Hepatocyte (in vitro differentiated cells): ENCODE measurements at regions not wholly inside any gene's neighbourhood (a gene's known extent, or its start where the extent isn't known, plus 50 kb on each side); places are given as distances from the start of the nearest gene placed in this dataset.

Source experiments
- DNase-seq: peaks from one replicate; pipeline ENCODE4 v3.0.0-alpha.2; 2016; ENCODE audit warnings: low spot score
- H2AFZ ChIP-seq: fragments of 200-600 bp; sonication (generic); 2 replicates; pipeline ENCODE4 v1.6.0; 2016; ENCODE audit warnings: antibody characterized with exemption, mild to moderate bottlenecking
- H3K27ac ChIP-seq: fragments of 200-600 bp; sonication (generic); 2 replicates; pipeline ENCODE4 v1.5.1; 2016; ENCODE audit warnings: mild to moderate bottlenecking
- H3K27me3 ChIP-seq: fragments of 200-600 bp; sonication (generic); 2 replicates; pipeline ENCODE4 v1.6.1; 2016
- H3K36me3 ChIP-seq: fragments of 200-600 bp; sonication (generic); replicated peaks from 2 replicates; pipeline ENCODE4 v1.5.1; 2016; ENCODE audit warnings: low read depth; ENCODE audit not compliant: insufficient read depth
- H3K4me1 ChIP-seq: fragments of 200-600 bp; sonication (generic); 2 replicates; pipeline ENCODE4 v1.5.1; 2016; ENCODE audit warnings: mild to moderate bottlenecking, moderate library complexity; ENCODE audit not compliant: insufficient read depth
- H3K4me2 ChIP-seq: fragments of 200-600 bp; sonication (generic); 2 replicates; pipeline ENCODE4 v1.6.0; 2016
- H3K4me3 ChIP-seq: fragments of 200-600 bp; sonication (generic); 2 replicates; pipeline ENCODE4 v1.5.1; 2016; ENCODE audit warnings: mild to moderate bottlenecking
- H3K79me2 ChIP-seq: fragments of 200-600 bp; sonication (generic); 2 replicates; pipeline ENCODE4 v1.6.0; 2017; ENCODE audit warnings: mild to moderate bottlenecking
- H3K9me2 ChIP-seq: fragments of 200-600 bp; sonication (generic); replicated peaks from 2 replicates; pipeline ENCODE4 v1.6.0; 2017; ENCODE audit warnings: mild to moderate bottlenecking; ENCODE audit not compliant: insufficient read depth
- H3K9me3 ChIP-seq: fragments of 200-600 bp; sonication (generic); 2 replicates; pipeline ENCODE4 v1.5.1; 2016; ENCODE audit warnings: low read depth, mild to moderate bottlenecking
- H4K20me1 ChIP-seq: fragments of 200-600 bp; sonication (generic); 2 replicates; pipeline ENCODE4 v1.6.0; 2016; ENCODE audit warnings: mild to moderate bottlenecking; ENCODE audit not compliant: insufficient read depth, poor library complexity, severe bottlenecking
- CTCF ChIP-seq: fragments of 200-600 bp; sonication (generic); IDR thresholded peaks from 2 replicates; pipeline ENCODE4 v1.5.1; 2016; ENCODE audit warnings: antibody characterized with exemption, mild to moderate bottlenecking; ENCODE audit not compliant: poor library complexity
- EZH2 ChIP-seq: fragments of 200-600 bp; sonication (generic); IDR thresholded peaks from 2 replicates; pipeline ENCODE4 v1.6.1; 2016; ENCODE audit warnings: antibody characterized with exemption, mild to moderate bottlenecking, borderline replicate concordance
- EZH2phosphoT487 ChIP-seq: fragments of 200-600 bp; sonication (generic); IDR thresholded peaks from one replicate; pipeline ENCODE4 v1.6.1; 2018; ENCODE audit warnings: antibody characterized with exemption, mild to moderate bottlenecking, low read depth, moderate library complexity; ENCODE audit not compliant: unreplicated experiment, severe bottlenecking
- WGBS: methylation state at CpG from one replicate; pipeline ENCODE4 v1.1.6; 2016; ENCODE audit warnings: low lambda C conversion rate; ENCODE audit errors: missing lambda C conversion rate; 5-methylcytosine and 5-hydroxymethylcytosine counted together

- H3K4me2 ChIP-seq, result no peak overlapping the region
- TF ChIP-seq EZH2phosphoT487 (no peak), EZH2 (no peak), CTCF (no peak)
Observed at GRCh38 chr3:116958291-116958690, 248.7 kb downstream of the TUSC7 start.

DNA sequence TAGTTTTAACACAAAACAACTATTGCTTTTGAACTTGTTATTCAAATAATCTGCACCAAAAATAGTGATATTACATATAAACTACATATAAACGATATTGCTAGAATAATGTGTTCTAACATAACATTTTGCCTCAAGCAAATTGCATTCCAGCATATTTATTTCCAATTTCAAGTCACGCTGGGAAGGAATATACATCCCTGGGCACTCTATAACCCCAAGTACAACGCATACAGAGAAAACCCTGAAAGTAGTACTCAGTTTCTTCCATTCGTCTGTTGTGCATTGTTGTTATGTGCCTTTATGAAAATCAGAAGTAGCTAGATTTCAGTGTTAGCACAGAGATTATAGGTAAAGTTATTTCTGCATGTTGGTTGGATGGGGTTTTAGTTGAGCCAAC lies 251.5 kb downstream of the TUSC7 start:
- no peaks in the 10 kb centered on the region for H3K9me2 ChIP-seq
- H3K4me2 ChIP-seq, result no peak overlapping the region
- no peak overlapping the region for H3K4me3 ChIP-seq
- no peak for TF ChIP-seq CTCF
- no peaks in the 10 kb centered on the region for H3K9me3 ChIP-seq
- H3K4me1 ChIP-seq, result no peaks in the 10 kb centered on the region
- WGBS, result 84% methylated on average over 4 of the region's 4 CpGs
- no peaks in the 10 kb centered on the region for H3K36me3 ChIP-seq
- H2AFZ ChIP-seq, result no peak overlapping the region
- no peaks in the 10 kb centered on the region for H3K27me3 ChIP-seq
- DNase-seq, result no peak
- no peaks in the 10 kb centered on the region for H4K20me1 ChIP-seq
- H3K79me2 ChIP-seq, result no peaks in the 10 kb centered on the region
- H3K27ac ChIP-seq, result no peak overlapping the region

More at GRCh38 chr3:116958291-116958690, 248.7 kb downstream of the TUSC7 start:
- no peaks in the 10 kb centered on the region for H3K4me1 ChIP-seq
- no peak overlapping the region for H3K4me3 ChIP-seq
- no peaks in the 10 kb centered on the region for H3K27me3 ChIP-seq
- no peak overlapping the region for H2AFZ ChIP-seq
- no peaks in the 10 kb centered on the region for H3K79me2 ChIP-seq
- DNase-seq, result no peak
- H3K9me3 ChIP-seq, result no peaks in the 10 kb centered on the region
- H3K9me2 ChIP-seq, result no peaks in the 10 kb centered on the region
- no peaks in the 10 kb centered on the region for H4K20me1 ChIP-seq
- 92% methylated on average over 3 of the region's 3 CpGs for WGBS
- H3K36me3 ChIP-seq, result no peaks in the 10 kb centered on the region
- no peak overlapping the region for H3K27ac ChIP-seq

DNA sequence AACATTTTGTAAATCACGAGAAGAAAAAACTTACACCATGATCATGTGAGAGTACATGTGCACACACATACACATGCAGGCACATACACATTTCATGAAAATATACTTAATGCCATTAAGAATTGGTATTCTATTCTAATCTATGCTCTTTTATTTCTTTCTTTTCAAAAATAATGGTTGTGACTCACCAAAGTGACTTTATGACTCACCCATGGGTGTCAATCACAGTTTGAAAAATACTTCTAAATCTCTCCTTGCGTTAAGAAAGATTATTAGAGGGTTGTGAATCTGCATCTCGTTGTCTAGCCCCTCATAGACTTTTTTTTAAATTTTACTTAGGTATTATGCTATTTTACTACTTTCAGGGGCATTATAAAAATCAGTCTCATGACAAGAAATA lies 254.2 kb downstream of the TUSC7 start:
- TF ChIP-seq CTCF, result no peak
- TF ChIP-seq EZH2, result no peak
- no peak for TF ChIP-seq EZH2phosphoT487
- no peak overlapping the region for H3K4me3 ChIP-seq
- no peak for DNase-seq

GRCh38 chr3:116966649-116967048 lies 257.1 kb downstream of the TUSC7 start:
- Histone ChIP-seq H3K79me2 (no peaks in the 10 kb centered on the region), H3K9me3 (no peaks in the 10 kb centered on the region), H3K27me3 (no peaks in the 10 kb centered on the region), H2AFZ (no peak overlapping the region), H4K20me1 (no peaks in the 10 kb centered on the region), H3K4me2 (no peak overlapping the region), H3K9me2 (no peaks in the 10 kb centered on the region), H3K4me1 (no peaks in the 10 kb centered on the region), H3K4me3 (no peak overlapping the region), H3K36me3 (no peaks in the 10 kb centered on the region), H3K27ac (no peak overlapping the region)
- WGBS, result 61% methylated on average over 2 of the region's 2 CpGs
- no peak for TF ChIP-seq EZH2phosphoT487
- TF ChIP-seq CTCF, result no peak
- TF ChIP-seq EZH2, result no peak
- no peak for DNase-seq

More for the DNA sequence above, 254.2 kb downstream of the TUSC7 start:
- H4K20me1 ChIP-seq, result no peaks in the 10 kb centered on the region
- no peaks in the 10 kb centered on the region for H3K9me2 ChIP-seq
- H3K27ac ChIP-seq, result no peak overlapping the region
- H2AFZ ChIP-seq, result no peak overlapping the region
- H3K79me2 ChIP-seq, result no peaks in the 10 kb centered on the region
- H3K4me1 ChIP-seq, result no peaks in the 10 kb centered on the region
- WGBS, result 91% methylated on average over 3 of the region's 3 CpGs
- H3K27me3 ChIP-seq, result no peaks in the 10 kb centered on the region
- no peaks in the 10 kb centered on the region for H3K9me3 ChIP-seq
- no peak overlapping the region for H3K4me2 ChIP-seq
- H3K36me3 ChIP-seq, result no peaks in the 10 kb centered on the region
